HG03558 (cell line): ENCODE measurements at regions not wholly inside any gene's neighbourhood (a gene's known extent, or its start where the extent isn't known, plus 50 kb on each side); places are given as distances from the start of the nearest gene placed in this dataset.

Experiments used
- ATAC-seq: cut with Tn5 transposase; IDR thresholded peaks from one replicate; pipeline ENCODE4 v1.9.1; 2021; ENCODE audit warnings: moderate number of reproducible peaks; ENCODE audit not compliant: unreplicated experiment; ENCODE audit errors: extremely low read depth

DNA sequence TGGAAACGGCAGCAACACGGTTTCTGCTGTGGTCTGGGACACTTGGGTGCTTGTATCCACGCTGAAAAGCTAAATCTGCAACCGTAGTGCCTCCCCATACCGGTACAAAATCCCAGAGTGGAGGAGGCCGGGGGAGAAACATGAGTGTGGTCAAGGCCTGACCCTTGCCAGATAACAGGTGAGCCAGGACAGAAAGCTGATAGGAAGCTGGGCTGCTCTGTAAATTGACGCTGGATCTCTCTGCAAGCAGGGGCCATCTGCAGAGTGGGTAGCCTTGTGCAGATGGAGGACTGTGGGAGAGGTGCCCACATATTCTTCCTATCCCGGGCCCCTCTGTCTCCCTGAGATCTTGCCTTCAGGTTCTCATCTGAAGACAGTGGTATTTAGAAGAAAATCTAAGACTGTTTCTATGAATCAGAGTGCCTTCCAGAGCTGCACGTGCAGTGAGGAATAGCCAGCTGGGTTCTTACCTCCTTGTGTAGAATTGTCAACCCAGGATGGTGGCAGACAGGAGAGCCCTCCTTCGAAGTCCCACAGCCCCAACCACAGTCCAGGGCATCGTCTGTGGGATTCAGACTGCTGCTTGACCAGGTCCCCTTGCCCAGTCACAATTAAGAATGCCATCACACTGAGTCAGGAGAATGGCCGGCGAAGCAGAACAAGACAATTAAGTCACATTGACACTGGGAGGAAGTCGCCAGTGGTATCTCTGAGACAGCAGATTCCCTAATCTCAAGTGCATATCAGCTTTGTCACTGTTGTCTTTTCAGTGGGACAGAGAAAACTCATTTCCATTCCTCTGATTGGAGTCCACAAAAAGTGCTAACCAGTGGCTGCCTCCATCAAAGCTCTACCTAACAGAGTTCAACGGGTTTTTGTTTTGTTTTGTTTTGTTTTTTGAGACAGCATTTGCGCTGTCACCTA lies 100.0 kb upstream of the RIPOR2 start:
- ATAC-seq, result no peak

DNA sequence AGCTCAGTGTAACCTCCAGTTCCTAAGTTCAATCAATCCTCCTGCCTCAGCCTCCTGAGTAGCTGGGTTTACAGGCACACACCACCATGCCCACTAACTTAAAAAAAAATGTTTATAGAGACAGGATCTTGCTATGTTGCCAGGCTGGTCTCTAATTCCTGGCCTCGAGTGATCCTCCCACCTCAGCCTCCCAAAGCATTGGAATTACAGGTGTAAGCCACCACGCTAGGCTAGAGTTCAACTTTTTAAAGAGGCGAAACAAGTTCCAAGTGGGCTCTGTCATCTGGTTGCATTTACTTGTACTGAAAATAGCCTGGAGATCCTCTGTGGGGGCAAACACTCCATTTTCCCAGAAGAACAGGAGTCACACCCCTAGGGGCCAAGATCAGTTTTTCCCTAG lies 100.7 kb upstream of the RIPOR2 start:
- no peak for ATAC-seq

DNA sequence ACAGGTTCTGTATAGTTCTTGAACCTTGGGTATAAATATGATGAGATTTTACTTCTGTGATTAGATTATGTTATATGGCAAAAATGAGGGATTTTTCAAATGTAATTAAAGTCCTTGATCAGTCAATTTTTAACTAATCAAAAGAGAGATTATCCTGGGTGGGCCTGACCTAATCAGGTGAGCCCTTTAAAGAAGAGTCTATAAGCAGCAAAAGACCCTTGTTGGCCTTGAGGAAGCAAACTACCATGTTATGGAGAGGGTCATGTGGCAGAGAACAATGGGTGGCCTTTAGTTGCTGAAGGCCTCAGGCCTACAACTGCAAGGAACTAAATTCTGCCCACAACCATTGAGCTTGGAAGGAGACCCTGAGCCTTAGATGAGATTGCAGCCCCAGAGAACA lies 102.5 kb upstream of the RIPOR2 start:
- ATAC-seq, result no peak

DNA sequence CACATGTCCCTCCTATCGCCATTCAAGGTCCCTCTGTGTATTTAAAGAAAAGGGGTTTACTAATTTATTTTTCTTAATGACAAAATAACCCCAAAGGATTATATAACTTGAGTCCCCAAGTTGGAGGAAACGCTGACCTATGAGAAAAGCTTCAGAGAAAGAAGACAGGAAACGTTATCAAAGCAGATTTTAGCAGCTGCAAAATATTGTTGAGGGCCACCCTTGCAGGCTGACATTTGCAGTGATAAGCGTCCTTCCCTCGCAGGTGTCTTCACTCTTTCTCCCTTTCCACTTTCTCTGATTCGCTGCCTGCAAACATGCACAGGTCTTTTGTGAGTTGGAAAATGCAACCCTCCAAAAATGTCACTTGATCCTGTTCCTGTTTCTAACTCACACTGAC lies 103.2 kb upstream of the RIPOR2 start:
- no peak for ATAC-seq

DNA sequence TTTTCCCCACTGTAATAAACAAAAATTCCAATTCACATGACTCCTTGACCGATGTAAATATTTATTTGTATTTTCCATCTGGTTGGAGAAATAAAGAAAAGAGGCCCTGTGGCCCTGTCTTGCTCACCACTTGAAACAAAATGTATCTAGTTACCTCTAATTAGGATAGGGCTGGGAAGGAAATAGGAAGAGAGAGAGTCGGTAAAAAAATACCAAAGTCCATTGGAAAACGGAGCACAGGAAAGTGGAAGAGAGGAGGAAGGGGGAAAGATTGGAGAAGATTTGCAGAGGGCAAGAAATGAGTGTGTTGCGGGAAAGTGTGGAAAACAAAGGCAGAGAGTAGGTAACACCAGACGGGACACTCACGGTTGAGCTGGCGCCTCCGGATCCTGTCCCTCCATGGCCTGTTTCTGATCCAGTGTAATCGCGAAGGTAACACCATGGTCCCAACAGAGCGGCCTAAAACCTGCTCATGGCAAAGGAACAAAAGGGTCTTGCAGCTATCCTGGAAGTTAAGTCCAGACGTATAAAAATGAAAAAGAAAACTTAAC lies 105.8 kb upstream of the RIPOR2 start:
- ATAC-seq, result no peak

DNA sequence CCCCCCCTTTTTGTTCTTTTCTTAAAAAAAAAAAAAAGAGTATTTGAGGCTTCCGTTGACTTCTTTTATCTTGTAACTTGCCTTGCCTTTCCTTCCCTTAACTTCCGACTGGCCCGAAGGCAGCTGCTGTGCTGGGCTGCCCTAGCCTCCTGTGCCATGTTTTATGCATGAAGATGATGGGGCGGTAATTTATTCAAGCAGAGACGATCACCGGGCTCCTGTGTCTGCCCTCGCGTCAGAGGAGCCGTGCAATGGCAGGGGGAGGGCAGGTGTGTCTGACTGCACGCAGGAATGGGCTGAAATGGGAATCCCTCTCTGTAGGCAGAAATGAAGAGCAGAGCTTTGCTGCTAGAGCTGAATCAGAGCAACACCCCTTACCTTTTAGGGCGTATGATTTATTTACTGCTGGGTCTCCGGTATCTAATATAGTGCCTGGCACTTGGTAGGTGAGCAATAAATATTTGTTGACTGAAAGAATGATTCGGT lies 106.3 kb upstream of the RIPOR2 start:
- ATAC-seq, result no peak

- ATAC-seq, result no peak
These were observed 106.8 kb upstream of the RIPOR2 start for GRCh38 chr6:25042536-25042935.

DNA sequence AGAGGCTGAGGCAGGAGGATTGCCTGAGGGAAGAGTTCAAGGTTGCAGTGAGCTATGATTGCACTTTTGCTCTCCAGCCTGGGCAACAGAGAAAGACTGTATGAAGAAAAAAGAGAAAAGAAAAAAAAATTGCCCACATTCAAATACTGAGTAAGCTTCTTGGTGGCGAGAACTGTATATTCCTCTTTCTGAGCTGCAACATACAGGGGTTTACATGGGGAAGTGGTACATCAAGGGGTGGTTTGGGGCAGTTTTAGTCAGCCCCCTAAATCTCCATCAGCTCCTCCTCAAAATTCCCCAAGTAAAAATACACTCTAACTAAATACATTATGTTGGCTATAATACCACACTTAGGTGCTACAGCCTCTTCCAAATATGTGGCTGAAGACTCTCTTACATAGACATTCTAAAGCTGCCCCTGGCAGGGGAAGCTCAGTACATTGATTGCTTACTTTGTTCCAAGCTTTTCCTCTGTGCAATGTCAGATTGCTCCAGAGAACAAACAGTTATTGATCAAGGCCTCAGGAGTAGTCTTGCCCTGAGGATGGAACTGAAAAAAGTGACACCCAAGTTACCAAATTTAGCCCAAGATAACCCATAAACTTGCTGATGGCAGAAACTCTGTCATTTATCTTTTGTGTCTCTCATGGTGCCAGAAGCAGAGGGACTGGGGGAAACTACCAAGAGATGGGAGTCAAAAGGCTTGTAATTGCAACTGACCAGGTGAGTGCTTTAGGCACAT lies 107.4 kb upstream of the RIPOR2 start:
- no peak for ATAC-seq

GRCh38 chr6:25043892-25044291 lies 108.1 kb upstream of the RIPOR2 start:
- ATAC-seq, result no peak

- ATAC-seq, result no peak
These were observed 111.2 kb upstream of the RIPOR2 start for GRCh38 chr6:25046942-25047341.

DNA sequence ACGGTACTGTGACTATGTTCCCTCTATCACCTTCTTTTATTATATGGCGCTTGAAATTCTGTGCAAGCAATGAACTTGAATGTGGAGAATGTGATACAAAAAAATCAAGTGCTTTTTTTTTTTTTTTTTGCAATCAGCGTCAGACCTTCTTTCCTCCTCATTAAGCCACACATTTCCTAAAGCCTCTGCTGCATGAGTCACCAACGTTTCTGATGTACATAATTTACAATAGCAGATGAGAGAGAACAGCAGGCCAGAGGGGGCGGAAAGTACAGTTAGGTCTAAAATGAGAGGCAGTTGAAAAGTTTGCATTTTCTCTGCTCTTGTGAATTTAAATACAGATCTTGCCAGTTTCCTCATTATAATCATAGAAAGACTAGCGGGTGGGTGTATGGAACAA lies 114.6 kb upstream of the RIPOR2 start:
- no peak for ATAC-seq

DNA sequence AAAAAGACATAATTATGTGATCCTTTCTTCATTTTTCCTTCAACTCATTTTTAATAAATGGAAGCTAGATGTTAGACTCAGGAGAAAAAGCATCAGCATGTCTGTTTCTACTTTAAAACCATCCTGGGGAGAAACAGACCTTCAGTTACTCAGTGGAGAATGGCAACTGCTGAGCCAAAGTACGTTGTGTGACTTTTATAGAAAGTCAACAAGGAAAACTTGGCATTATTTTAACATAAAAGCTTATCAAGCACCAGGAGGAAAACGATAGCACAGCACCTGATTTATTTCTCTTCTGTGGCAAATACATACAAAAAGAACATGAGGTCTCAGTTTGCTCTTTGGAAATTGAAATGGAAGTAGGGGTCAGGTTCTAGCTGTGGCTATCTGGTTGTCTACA lies 115.3 kb upstream of the RIPOR2 start:
- no peak for ATAC-seq

GRCh38 chr6:25052181-25052580 lies 116.4 kb upstream of the RIPOR2 start:
- ATAC-seq, result no peak

- peak; percentile 52 for ATAC-seq
These were observed 118.2 kb upstream of the RIPOR2 start for GRCh38 chr6:25053875-25054371.

DNA sequence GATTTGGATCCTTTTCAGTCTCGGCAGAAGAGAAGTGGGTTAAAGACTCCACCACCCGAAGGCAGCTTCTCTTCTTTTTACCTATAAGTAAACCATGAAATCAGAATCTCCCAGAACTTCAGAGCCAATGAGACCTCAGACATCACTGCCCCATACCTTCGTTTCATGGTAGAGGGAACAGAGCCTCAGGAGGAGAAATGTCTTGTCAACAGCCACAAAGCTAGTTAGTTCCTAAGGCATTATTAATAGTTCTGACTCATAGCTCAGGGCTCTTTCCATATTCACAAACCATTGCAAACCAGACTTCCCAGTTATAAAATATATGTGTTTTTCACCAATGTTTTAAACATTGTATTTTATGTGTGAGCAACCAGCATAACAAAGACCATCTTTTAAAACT lies 118.7 kb upstream of the RIPOR2 start:
- ATAC-seq, result no peak

- peak; percentile 36 for ATAC-seq
These were observed 120.4 kb upstream of the RIPOR2 start for GRCh38 chr6:25056130-25056529.

- ATAC-seq, result no peak
These were observed 121.5 kb upstream of the RIPOR2 start for GRCh38 chr6:25057111-25057905.

DNA sequence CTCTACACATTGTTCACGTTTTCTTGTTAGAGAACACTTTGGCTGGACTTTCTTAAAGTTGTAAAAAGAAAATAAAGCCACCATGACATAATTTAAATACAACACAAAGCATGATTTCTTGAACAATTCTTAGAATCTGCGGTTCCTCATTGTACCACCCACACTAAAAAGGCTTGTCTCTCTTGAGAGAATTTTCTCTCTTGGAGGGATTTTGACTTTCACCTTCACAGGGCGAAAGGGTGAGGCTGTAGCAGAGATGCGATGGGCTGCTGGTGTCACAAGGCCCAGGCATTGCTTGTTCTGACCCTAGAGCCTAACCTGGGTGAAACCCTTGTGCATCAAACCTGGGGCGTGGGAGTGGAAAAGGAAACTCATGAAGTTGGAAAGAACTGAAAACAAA lies 122.7 kb upstream of the RIPOR2 start:
- ATAC-seq, result no peak

GRCh38 chr6:25058941-25059340 lies 123.2 kb upstream of the RIPOR2 start:
- ATAC-seq, result no peak

DNA sequence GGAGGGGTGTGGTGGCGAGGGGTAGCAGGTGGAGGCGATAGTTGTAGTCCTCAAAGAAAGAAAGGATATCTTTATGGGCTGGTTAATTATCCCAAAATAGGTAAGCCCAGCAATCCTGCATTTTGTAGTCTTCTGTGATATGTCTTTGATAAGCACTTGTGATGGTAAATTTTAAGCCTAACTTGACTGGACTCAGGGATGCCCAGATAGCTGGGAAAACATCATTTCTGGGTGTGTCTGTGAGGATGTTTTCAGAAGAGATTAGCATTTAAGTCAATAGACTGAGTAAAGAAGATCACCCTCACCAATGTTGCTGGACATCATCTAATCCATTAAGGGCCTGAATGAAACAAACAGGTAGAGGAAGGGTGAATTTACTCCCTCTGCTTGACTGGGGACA lies 124.8 kb upstream of the RIPOR2 start:
- no peak for ATAC-seq
